HG03103 (cell line): ENCODE measurements at regions not wholly inside any gene's neighbourhood (a gene's known extent, or its start where the extent isn't known, plus 50 kb on each side); places are given as distances from the start of the nearest gene placed in this dataset.

ENCODE experiments used
- ATAC-seq: cut with Tn5 transposase; IDR thresholded peaks from one replicate; pipeline ENCODE4 v1.9.1; 2021; ENCODE audit warnings: low read depth; ENCODE audit not compliant: unreplicated experiment

GRCh38 chr5:160961038-160961437, 109.0 kb upstream of the ATP10B start:
- ATAC-seq: no peak

- no peak for ATAC-seq
Measured at GRCh38 chr5:160960592-160960991, 108.6 kb upstream of the ATP10B start.

- ATAC-seq: no peak
Measured at GRCh38 chr5:160959804-160960203, 107.8 kb upstream of the ATP10B start.

- ATAC-seq: no peak
Measured at GRCh38 chr5:160957312-160957861, 105.4 kb upstream of the ATP10B start.

- no peak for ATAC-seq
Measured at GRCh38 chr5:160956051-160956450, 104.0 kb upstream of the ATP10B start.

GRCh38 chr5:160950311-160950710, 98.3 kb upstream of the ATP10B start:
- ATAC-seq: no peak

- ATAC-seq: no peak
Measured at GRCh38 chr5:160940725-160941124, 88.7 kb upstream of the ATP10B start.

GRCh38 chr5:160938532-160938931, 86.5 kb upstream of the ATP10B start:
- no peak for ATAC-seq

GRCh38 chr5:160937570-160937969, 85.6 kb upstream of the ATP10B start:
- no peak for ATAC-seq

- no peak for ATAC-seq
Measured at GRCh38 chr5:160935776-160936175, 83.8 kb upstream of the ATP10B start.

- ATAC-seq: no peak
Measured at GRCh38 chr5:160931283-160931682, 79.3 kb upstream of the ATP10B start.

- ATAC-seq: no peak
Measured at GRCh38 chr5:160930406-160930805, 78.4 kb upstream of the ATP10B start.

GRCh38 chr5:160929906-160930305, 77.9 kb upstream of the ATP10B start:
- ATAC-seq: no peak

GRCh38 chr5:160929360-160929759, 77.3 kb upstream of the ATP10B start:
- ATAC-seq: no peak

- no peak for ATAC-seq
Measured at GRCh38 chr5:160926428-160926827, 74.4 kb upstream of the ATP10B start.

GRCh38 chr5:160925281-160925680, 73.3 kb upstream of the ATP10B start:
- no peak for ATAC-seq

- ATAC-seq: no peak
Measured at GRCh38 chr5:160923936-160924710, 72.1 kb upstream of the ATP10B start.

GRCh38 chr5:160923411-160923810, 71.4 kb upstream of the ATP10B start:
- no peak for ATAC-seq

GRCh38 chr5:160922311-160922710, 70.3 kb upstream of the ATP10B start:
- ATAC-seq: no peak

- ATAC-seq: no peak
Measured at GRCh38 chr5:160921423-160922285, 69.6 kb upstream of the ATP10B start.

- ATAC-seq: no peak
Measured at GRCh38 chr5:160919626-160920025, 67.6 kb upstream of the ATP10B start.
